ENCODE measurements at regions not wholly inside any gene's neighbourhood (a gene's known extent, or its start where the extent isn't known, plus 50 kb on each side); places are given as distances from the start of the nearest gene placed in this dataset.

- Mint-ChIP-seq H3K4me1 (ENCODE audit: insufficient read depth, unreplicated experiment) (peaks cover 19% of the 10 kb centered on the region), H3K36me3 (ENCODE audit: insufficient read depth, unreplicated experiment) (no peaks in the 10 kb centered on the region), H3K27me3 (ENCODE audit: insufficient read depth, unreplicated experiment) (no peaks in the 10 kb centered on the region), H3K9me3 (ENCODE audit: unreplicated experiment) (no peaks in the 10 kb centered on the region), H3K4me3 (ENCODE audit: unreplicated experiment) (no peak overlapping the region), H3K27ac (ENCODE audit: low read depth, unreplicated experiment) (no peak overlapping the region)
- POLR2A ChIA-PET = interaction anchor here (0.5 to 1.9 kb wide), 6 partner anchors 18 to 977 kb away, joined by 3 to 5 read pairs (median 3); no protein-coding TSS in a partner anchor
- intact Hi-C loops (cut with micrococcal nuclease) = loop anchor here (1.0 kb wide), 2 partner anchors 677 to 976 kb away; no protein-coding TSS in a partner anchor
- CTCF ChIA-PET = interaction anchor here (0.7 to 2.8 kb wide), 15 partner anchors 39 to 1134 kb away, joined by 3 to 33 read pairs (median 5); no protein-coding TSS in a partner anchor
- no peak for TF ChIP-seq CTCF (IDR thresholded peaks at IDR 0.05; ENCODE audit: unreplicated experiment)
- BruUV-seq (replicated peaks) = no TSS peak
- DNase-seq (ENCODE audit: unreplicated experiment) = no peak
Measured at GRCh38 chr6:48764286-48765044, 653.5 kb upstream of the PTCHD4 start.

GRCh38 chr6:48757661-48758060 lies 646.7 kb upstream of the PTCHD4 start:
- H3K27ac Mint-ChIP-seq (ENCODE audit: low read depth, unreplicated experiment) = no peak overlapping the region
- no peak for DNase-seq (ENCODE audit: unreplicated experiment)
- peaks cover 6% of the 10 kb centered on the region for H3K9me3 Mint-ChIP-seq (ENCODE audit: unreplicated experiment)
- H3K4me3 Mint-ChIP-seq (ENCODE audit: unreplicated experiment) = no peak overlapping the region
- intact Hi-C loops (cut with micrococcal nuclease) = no loop called here
- TF ChIP-seq CTCF (IDR thresholded peaks at IDR 0.05; ENCODE audit: unreplicated experiment) = no peak
- ChIA-PET POLR2A (no interaction called here), CTCF (interaction anchor here (1.2 kb wide), 1 partner anchor 653 kb away, joined by 3 read pairs; no protein-coding TSS in a partner anchor)
- no TSS peak for BruUV-seq (replicated peaks)
- no peaks in the 10 kb centered on the region for H3K4me1 Mint-ChIP-seq (ENCODE audit: insufficient read depth, unreplicated experiment)
- H3K36me3 Mint-ChIP-seq (ENCODE audit: insufficient read depth, unreplicated experiment) = no peaks in the 10 kb centered on the region
- no peaks in the 10 kb centered on the region for H3K27me3 Mint-ChIP-seq (ENCODE audit: insufficient read depth, unreplicated experiment)

- TF ChIP-seq CTCF (IDR thresholded peaks at IDR 0.05; ENCODE audit: unreplicated experiment) = no peak
- intact Hi-C loops (cut with micrococcal nuclease) = no loop called here
- H3K27ac Mint-ChIP-seq (ENCODE audit: low read depth, unreplicated experiment) = no peak overlapping the region
- CTCF ChIA-PET = interaction anchor here (0.7 to 0.8 kb wide), 2 partner anchors 654 to 1124 kb away, joined by 3 read pairs; no protein-coding TSS in a partner anchor
- no peaks in the 10 kb centered on the region for H3K36me3 Mint-ChIP-seq (ENCODE audit: insufficient read depth, unreplicated experiment)
- H3K4me3 Mint-ChIP-seq (ENCODE audit: unreplicated experiment) = no peak overlapping the region
- BruUV-seq (replicated peaks) = no TSS peak
- POLR2A ChIA-PET = no interaction called here
- DNase-seq (ENCODE audit: unreplicated experiment) = no peak
- H3K4me1 Mint-ChIP-seq (ENCODE audit: insufficient read depth, unreplicated experiment) = no peaks in the 10 kb centered on the region
- H3K9me3 Mint-ChIP-seq (ENCODE audit: unreplicated experiment) = peaks cover 6% of the 10 kb centered on the region
- H3K27me3 Mint-ChIP-seq (ENCODE audit: insufficient read depth, unreplicated experiment) = no peaks in the 10 kb centered on the region
Measured at GRCh38 chr6:48755315-48755714, 644.3 kb upstream of the PTCHD4 start.

GRCh38 chr6:48754641-48755040 lies 643.6 kb upstream of the PTCHD4 start:
- intact Hi-C loops (cut with micrococcal nuclease) = no loop called here
- Mint-ChIP-seq H3K27ac (ENCODE audit: low read depth, unreplicated experiment) (no peak overlapping the region), H3K36me3 (ENCODE audit: insufficient read depth, unreplicated experiment) (no peaks in the 10 kb centered on the region), H3K4me3 (ENCODE audit: unreplicated experiment) (no peak overlapping the region), H3K4me1 (ENCODE audit: insufficient read depth, unreplicated experiment) (no peaks in the 10 kb centered on the region), H3K27me3 (ENCODE audit: insufficient read depth, unreplicated experiment) (no peaks in the 10 kb centered on the region), H3K9me3 (ENCODE audit: unreplicated experiment) (peaks cover 6% of the 10 kb centered on the region)
- BruUV-seq (replicated peaks) = no TSS peak
- no peak for DNase-seq (ENCODE audit: unreplicated experiment)
- ChIA-PET CTCF (interaction anchor here (0.6 to 0.8 kb wide), 4 partner anchors 281 to 1123 kb away, joined by 3 to 4 read pairs (median 3); no protein-coding TSS in a partner anchor), POLR2A (no interaction called here)
- TF ChIP-seq CTCF (IDR thresholded peaks at IDR 0.05; ENCODE audit: unreplicated experiment) = no peak

Data from MCF 10A (cell line).